ENCODE measurements at regions not wholly inside any gene's neighbourhood (a gene's known extent, or its start where the extent isn't known, plus 50 kb on each side); places are given as distances from the start of the nearest gene placed in this dataset.

GRCh38 chr4:86498863-86499166 is 95.3 kb upstream of the PTPN13 start:
- DNase-seq (ENCODE audit: low read depth): no peak
- POLR2A ChIA-PET: no interaction called here
- no peaks in the 10 kb centered on the region for H3K36me3 ChIP-seq (ENCODE audit: control insufficient read depth, insufficient read depth, low read length)
- CTCF ChIA-PET: interaction anchor here (0.6 to 5.0 kb wide), 27 partner anchors 9 to 881 kb away, joined by 3 to 30 read pairs (median 6); partner anchors contain the start of genes PTPN13 and SLC10A6
- no peak overlapping the region for H3K4me3 ChIP-seq (ENCODE audit: low read depth, low read length)
- H3K27me3 ChIP-seq (ENCODE audit: control insufficient read depth, insufficient read depth, low read length): no peaks in the 10 kb centered on the region
- no peak for TF ChIP-seq CTCF (IDR thresholded peaks at IDR 0.05; ENCODE audit: insufficient read depth, low read depth, low read length)

GRCh38 chr4:86500527-86500926 is 93.6 kb upstream of the PTPN13 start:
- ChIA-PET POLR2A (no interaction called here), CTCF (interaction anchor here (1.1 to 4.6 kb wide), 6 partner anchors 21 to 479 kb away, joined by 3 to 23 read pairs (median 12); partner anchors contain the start of gene PTPN13)
- Histone ChIP-seq H3K27me3 (ENCODE audit: control insufficient read depth, insufficient read depth, low read length) (no peaks in the 10 kb centered on the region), H3K36me3 (ENCODE audit: control insufficient read depth, insufficient read depth, low read length) (no peaks in the 10 kb centered on the region), H3K4me3 (ENCODE audit: low read depth, low read length) (no peak overlapping the region)
- TF ChIP-seq CTCF (IDR thresholded peaks at IDR 0.05; ENCODE audit: insufficient read depth, low read depth, low read length): no peak
- DNase-seq (ENCODE audit: low read depth): no peak

DNA sequence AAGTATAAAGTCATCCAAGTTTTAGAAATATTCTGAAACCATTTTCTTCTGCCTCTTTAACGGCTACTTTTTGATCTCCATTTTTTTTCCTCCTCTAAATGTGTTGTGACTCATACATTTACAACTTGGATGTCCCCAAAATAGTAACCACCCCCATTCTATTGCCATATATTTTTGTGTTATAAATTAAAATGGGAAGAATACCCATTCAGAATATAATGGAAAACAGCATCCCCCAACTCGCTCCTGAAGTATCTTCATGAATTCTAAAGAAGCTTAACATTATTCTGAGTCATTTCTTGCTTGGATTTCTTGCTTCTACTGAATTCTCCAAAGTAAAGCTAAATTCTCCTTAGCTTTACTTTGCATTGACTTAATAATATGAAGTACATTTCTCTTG is 92.0 kb upstream of the PTPN13 start:
- no peak for DNase-seq (ENCODE audit: low read depth)
- Histone ChIP-seq H3K36me3 (ENCODE audit: control insufficient read depth, insufficient read depth, low read length) (no peaks in the 10 kb centered on the region), H3K27me3 (ENCODE audit: control insufficient read depth, insufficient read depth, low read length) (no peaks in the 10 kb centered on the region), H3K4me3 (ENCODE audit: low read depth, low read length) (no peak overlapping the region)
- TF ChIP-seq CTCF (IDR thresholded peaks at IDR 0.05; ENCODE audit: insufficient read depth, low read depth, low read length): no peak
- ChIA-PET CTCF (no interaction called here), POLR2A (no interaction called here)

- DNase-seq (ENCODE audit: low read depth): no peak
Observed at GRCh38 chr4:86506591-86506990, 87.5 kb upstream of the PTPN13 start.

DNA sequence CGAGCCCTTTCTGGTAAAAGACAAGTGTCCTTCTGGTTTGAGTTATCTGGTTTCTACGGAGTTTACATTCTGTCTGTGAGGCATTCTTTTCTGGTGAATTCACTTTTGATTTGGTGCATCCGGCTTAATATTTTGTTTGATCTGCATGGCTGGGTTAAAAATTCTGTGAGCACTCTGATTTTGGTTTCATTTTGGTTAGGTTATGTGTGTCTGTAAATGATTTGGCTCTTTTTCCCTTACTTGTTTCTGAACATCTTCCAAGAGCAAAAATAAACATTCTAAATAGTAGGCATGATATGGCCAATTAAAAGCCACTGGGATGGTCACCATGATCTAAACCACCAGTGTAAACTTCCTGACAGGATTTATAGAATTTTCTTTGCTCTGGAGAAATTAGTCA is 85.7 kb upstream of the PTPN13 start:
- no peak for TF ChIP-seq CTCF (IDR thresholded peaks at IDR 0.05; ENCODE audit: insufficient read depth, low read depth, low read length)
- Histone ChIP-seq H3K27me3 (ENCODE audit: control insufficient read depth, insufficient read depth, low read length) (no peaks in the 10 kb centered on the region), H3K4me3 (ENCODE audit: low read depth, low read length) (peak overlapping the region; percentile 9), H3K36me3 (ENCODE audit: control insufficient read depth, insufficient read depth, low read length) (no peaks in the 10 kb centered on the region)
- CTCF ChIA-PET: interaction anchor here (0.9 to 1.2 kb wide), 3 partner anchors 9 to 415 kb away, joined by 3 to 5 read pairs (median 3); no protein-coding TSS in a partner anchor
- peak; percentile 74 for DNase-seq (ENCODE audit: low read depth)
- POLR2A ChIA-PET: no interaction called here

More at GRCh38 chr4:86506591-86506990, 87.5 kb upstream of the PTPN13 start:
- no peaks in the 10 kb centered on the region for H3K27me3 ChIP-seq (ENCODE audit: control insufficient read depth, insufficient read depth, low read length)
- no peak for TF ChIP-seq CTCF (IDR thresholded peaks at IDR 0.05; ENCODE audit: insufficient read depth, low read depth, low read length)
- H3K4me3 ChIP-seq (ENCODE audit: low read depth, low read length): no peak overlapping the region
- CTCF ChIA-PET: interaction anchor here (0.6 to 2.1 kb wide), 3 partner anchors 10 to 958 kb away, joined by 3 to 7 read pairs (median 3); no protein-coding TSS in a partner anchor
- POLR2A ChIA-PET: no interaction called here
- H3K36me3 ChIP-seq (ENCODE audit: control insufficient read depth, insufficient read depth, low read length): no peaks in the 10 kb centered on the region

Measured in BJ (cell line).